CD14-positive monocyte (primary cell): ENCODE measurements at regions not wholly inside any gene's neighbourhood (a gene's known extent, or its start where the extent isn't known, plus 50 kb on each side); places are given as distances from the start of the nearest gene placed in this dataset.

ENCODE experiments used
- DNase-seq, 3 donors: peaks; one replicate each; pipeline ENCODE4 v3.0.0-alpha.2; 2011 to 2022
- H2AFZ ChIP-seq: 2 replicates; pipeline ENCODE4 v1.6.0; 2012; ENCODE audit warnings: mild to moderate bottlenecking, low read depth, low read length, inconsistent platforms; ENCODE audit not compliant: insufficient read depth, poor library complexity, severe bottlenecking
- H3K27ac ChIP-seq, 2 donors: 1 replicate in 1 of 2; 2 replicates in 1 of 2; pipeline ENCODE4 v1.5.1; 2012 to 2013; ENCODE audit warnings: low read length in 2 of 2, control low read depth in 1 of 2, inconsistent platforms in 1 of 2, low read depth in 1 of 2, mild to moderate bottlenecking in 1 of 2
- H3K27me3 ChIP-seq, 2 donors: one replicate each; pipeline versions ENCODE4 v1.6.0 to v1.6.1; 2011 to 2013; ENCODE audit warnings: low read length in 2 of 2; ENCODE audit not compliant: control insufficient read depth in 2 of 2, insufficient read depth in 2 of 2
- H3K36me3 ChIP-seq, 2 donors: replicated peaks in 1 of 2; 1 replicate in 1 of 2; 2 replicates in 1 of 2; pipeline versions ENCODE4 v1.5.1 to v1.6.1; 2012 to 2013; ENCODE audit warnings: low read length in 2 of 2, control low read depth in 1 of 2, inconsistent platforms in 1 of 2, mild to moderate bottlenecking in 1 of 2; ENCODE audit not compliant: insufficient read depth in 2 of 2, control insufficient read depth in 1 of 2
- H3K4me1 ChIP-seq, 2 donors: 1 replicate in 1 of 2; 2 replicates in 1 of 2; pipeline versions ENCODE4 v1.5.1 to v1.6.1; 2012 to 2013; ENCODE audit warnings: low read length in 2 of 2, control low read depth in 1 of 2, inconsistent platforms in 1 of 2, mild to moderate bottlenecking in 1 of 2, moderate library complexity in 1 of 2; ENCODE audit not compliant: insufficient read depth in 2 of 2, control insufficient read depth in 1 of 2
- H3K4me2 ChIP-seq: replicated peaks from 2 replicates; pipeline ENCODE3; 2012; ENCODE audit warnings: low read length, moderate library complexity, mild to moderate bottlenecking; ENCODE audit not compliant: poor library complexity, severe bottlenecking; ENCODE audit errors: extremely low read depth
- H3K4me3 ChIP-seq, 3 experiments: fragments of 200-600 bp in 1 of 3; sonication (generic) in 1 of 3; replicated peaks in 1 of 3; 1 replicate in 2 of 3; 2 replicates in 1 of 3; pipeline ENCODE4 v1.5.1; 2011 to 2013; ENCODE audit warnings: low read length in 3 of 3, mild to moderate bottlenecking in 3 of 3, control low read depth in 2 of 3, low read depth in 2 of 3, inconsistent platforms in 1 of 3, moderate library complexity in 1 of 3
- H3K79me2 ChIP-seq: 2 replicates; pipeline ENCODE4 v1.6.0; 2012; ENCODE audit warnings: mild to moderate bottlenecking, control low read depth, inconsistent platforms, low read length, moderate library complexity; ENCODE audit not compliant: insufficient read depth
- H3K9ac ChIP-seq: 2 replicates; pipeline ENCODE4 v1.6.0; 2017; ENCODE audit warnings: low read length, mild to moderate bottlenecking; ENCODE audit not compliant: insufficient read depth, poor library complexity, severe bottlenecking
- H3K9me3 ChIP-seq, 2 donors: replicated peaks in 1 of 2; 1 replicate in 1 of 2; 2 replicates in 1 of 2; pipeline versions ENCODE4 v1.5.1 to v1.6.1; 2012 to 2013; ENCODE audit warnings: low read length in 2 of 2, control low read depth in 1 of 2; ENCODE audit not compliant: control insufficient read depth in 1 of 2, insufficient read depth in 1 of 2
- H4K20me1 ChIP-seq: 2 replicates; pipeline ENCODE4 v1.6.0; 2012; ENCODE audit warnings: mild to moderate bottlenecking, low read length, control low read depth, moderate library complexity; ENCODE audit not compliant: insufficient read depth
- H3K27ac Mint-ChIP-seq, 7 donors: one replicate each; pipeline ENCODE4 v1.8.0; 2020; ENCODE audit warnings: mild to moderate bottlenecking in 7 of 7, mixed read lengths in 7 of 7, moderate library complexity in 6 of 7, inconsistent platforms in 2 of 7
- H3K27me3 Mint-ChIP-seq, 3 donors: one replicate each; pipeline ENCODE4 v1.8.0; 2021 to 2022; ENCODE audit warnings: low read depth in 3 of 3, mild to moderate bottlenecking in 3 of 3, mixed read lengths in 3 of 3, moderate library complexity in 3 of 3, inconsistent platforms in 1 of 3
- H3K36me3 Mint-ChIP-seq, 2 donors: one replicate each; pipeline ENCODE4 v1.8.0; 2020; ENCODE audit warnings: mixed read lengths in 2 of 2, inconsistent platforms in 1 of 2, mild to moderate bottlenecking in 1 of 2
- H3K4me1 Mint-ChIP-seq: one replicate; pipeline ENCODE4 v1.8.0; 2020; ENCODE audit warnings: mild to moderate bottlenecking, mixed read lengths
- H3K4me3 Mint-ChIP-seq, 2 donors: one replicate each; pipeline ENCODE4 v1.8.0; 2020; ENCODE audit warnings: mild to moderate bottlenecking in 2 of 2, mixed read lengths in 2 of 2, moderate library complexity in 1 of 2
- H3K9me3 Mint-ChIP-seq, 7 donors: one replicate each; pipeline ENCODE4 v1.8.0; 2020 to 2022; ENCODE audit warnings: mixed read lengths in 7 of 7, mild to moderate bottlenecking in 6 of 7, moderate library complexity in 6 of 7, inconsistent platforms in 2 of 7
- WGBS: methylation state at CpG from one replicate; pipeline ENCODE4 v1.1.5; 2013; ENCODE audit warnings: missing lambda C conversion rate; ENCODE audit not compliant: insufficient coverage; 5-methylcytosine and 5-hydroxymethylcytosine counted together
- intact Hi-C, 2 donors: fragments of 100-400 bp; cut with micrococcal nuclease; formaldehyde crosslinking; loops; one replicate each; pipeline versions ENCODE4 v1.15.0 to v1.15.1; 2023
- TF ChIP-seq, protein P1 (sequence below): fragments of 200-600 bp; IDR thresholded peaks from one replicate; pipeline ENCODE4 v1.8.0; 2022; ENCODE audit warnings: antibody characterized with exemption, mild to moderate bottlenecking

DNA sequence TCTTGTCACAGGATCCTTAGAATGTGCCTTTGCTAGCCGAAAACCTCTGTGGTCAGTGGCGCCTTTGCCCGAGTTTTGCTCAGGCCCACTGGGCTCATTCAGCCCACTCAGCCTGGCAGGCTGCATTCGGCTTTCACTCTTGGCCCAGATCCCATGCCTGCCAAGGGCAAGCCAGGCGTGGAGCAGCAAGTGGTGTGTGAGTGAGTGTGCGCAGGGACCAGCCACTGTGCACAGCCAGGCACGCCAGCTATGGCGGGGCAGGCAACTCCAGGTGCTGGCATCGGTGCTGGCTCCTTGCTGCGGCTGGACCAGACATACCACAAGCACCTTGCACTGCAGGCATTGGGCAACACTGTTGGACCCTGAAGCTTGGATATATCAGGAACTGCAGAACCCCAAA lies 1145.1 kb upstream of the NCAM2 start:
- no peak overlapping the region for H3K4me3 Mint-ChIP-seq
- WGBS, result 94% methylated on average over 10 of the region's 10 CpGs

DNA sequence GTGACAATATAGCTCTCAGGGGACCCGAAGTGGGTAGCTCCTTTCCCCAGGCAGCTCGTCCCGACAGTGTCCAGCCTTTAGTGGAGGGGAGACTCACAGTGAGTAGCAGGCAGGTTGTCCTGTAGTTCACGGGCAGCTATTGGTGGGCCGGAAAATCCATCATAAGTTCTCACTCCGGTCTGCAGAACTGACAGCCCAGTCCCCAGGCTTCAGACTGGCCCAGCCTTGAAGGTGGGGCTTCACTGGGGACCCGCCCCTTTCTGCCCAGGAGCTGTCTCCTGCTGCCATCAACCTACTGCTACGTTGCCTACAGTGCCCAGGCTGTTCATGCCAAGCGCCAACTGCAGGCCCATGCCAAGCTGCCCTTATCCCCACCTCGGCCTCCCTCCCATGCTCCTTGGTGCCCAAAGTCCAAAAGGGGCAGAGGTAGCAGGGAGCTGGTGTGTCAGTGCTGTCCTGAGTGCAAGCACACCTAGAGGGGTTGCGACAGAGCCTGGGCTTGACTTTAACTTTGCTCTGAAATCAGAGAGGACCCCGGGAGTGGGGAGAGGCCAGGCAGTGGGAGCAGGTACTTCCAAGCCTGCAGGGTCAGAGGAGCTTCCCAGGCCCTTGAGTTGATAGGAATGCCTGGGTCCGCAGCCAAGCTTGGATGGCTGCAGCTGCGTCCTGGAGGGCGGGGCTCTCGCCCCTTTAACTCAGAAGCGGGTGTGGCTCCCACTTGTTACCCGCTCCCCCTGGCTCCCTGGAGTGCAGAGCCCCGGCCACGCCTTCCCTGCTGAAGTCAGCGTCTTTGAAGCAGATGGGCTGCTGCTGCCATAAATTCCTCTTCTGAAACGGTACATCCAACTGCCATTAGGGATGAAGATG lies 1144.3 kb upstream of the NCAM2 start:
- H3K36me3 ChIP-seq, result no peaks in the 10 kb centered on the region
- H3K4me1 ChIP-seq, result no peaks in the 10 kb centered on the region
- H3K27ac ChIP-seq, result no peak overlapping the region
- H3K9me3 ChIP-seq, result peaks cover 17 to 26% of the 10 kb centered on the region in 2 donors
- TF ChIP-seq, protein P1, sequence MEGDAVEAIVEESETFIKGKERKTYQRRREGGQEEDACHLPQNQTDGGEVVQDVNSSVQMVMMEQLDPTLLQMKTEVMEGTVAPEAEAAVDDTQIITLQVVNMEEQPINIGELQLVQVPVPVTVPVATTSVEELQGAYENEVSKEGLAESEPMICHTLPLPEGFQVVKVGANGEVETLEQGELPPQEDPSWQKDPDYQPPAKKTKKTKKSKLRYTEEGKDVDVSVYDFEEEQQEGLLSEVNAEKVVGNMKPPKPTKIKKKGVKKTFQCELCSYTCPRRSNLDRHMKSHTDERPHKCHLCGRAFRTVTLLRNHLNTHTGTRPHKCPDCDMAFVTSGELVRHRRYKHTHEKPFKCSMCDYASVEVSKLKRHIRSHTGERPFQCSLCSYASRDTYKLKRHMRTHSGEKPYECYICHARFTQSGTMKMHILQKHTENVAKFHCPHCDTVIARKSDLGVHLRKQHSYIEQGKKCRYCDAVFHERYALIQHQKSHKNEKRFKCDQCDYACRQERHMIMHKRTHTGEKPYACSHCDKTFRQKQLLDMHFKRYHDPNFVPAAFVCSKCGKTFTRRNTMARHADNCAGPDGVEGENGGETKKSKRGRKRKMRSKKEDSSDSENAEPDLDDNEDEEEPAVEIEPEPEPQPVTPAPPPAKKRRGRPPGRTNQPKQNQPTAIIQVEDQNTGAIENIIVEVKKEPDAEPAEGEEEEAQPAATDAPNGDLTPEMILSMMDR, result no peak
- no peaks in the 10 kb centered on the region for H3K79me2 ChIP-seq
- no peak overlapping the region for H3K9ac ChIP-seq
- no peaks in the 10 kb centered on the region for H4K20me1 ChIP-seq
- no peaks in the 10 kb centered on the region for H3K27me3 ChIP-seq
- H2AFZ ChIP-seq, result no peak overlapping the region
- peaks cover 0 to 1% (median 0%) of the 10 kb centered on the region in 3 donors for H3K27me3 Mint-ChIP-seq
- intact Hi-C loops, result no loop called here
- WGBS, result 92% methylated on average over 21 of the region's 22 CpGs
- H3K36me3 Mint-ChIP-seq, result no peaks in the 10 kb centered on the region
- no peak overlapping the region for H3K4me3 ChIP-seq
- no peaks in the 10 kb centered on the region for H3K4me1 Mint-ChIP-seq
- DNase-seq, result no peak
- no peak overlapping the region for H3K27ac Mint-ChIP-seq
- H3K9me3 Mint-ChIP-seq, result peaks cover 10 to 27% (median 13%) of the 10 kb centered on the region in 7 donors
- H3K4me3 Mint-ChIP-seq, result no peak overlapping the region
- no peak overlapping the region for H3K4me2 ChIP-seq

More for the DNA sequence above, 1145.1 kb upstream of the NCAM2 start:
- TF ChIP-seq, protein P1, result no peak
- intact Hi-C loops, result no loop called here
- no peaks in the 10 kb centered on the region for H3K36me3 ChIP-seq
- H3K4me1 ChIP-seq, result no peaks in the 10 kb centered on the region
- no peak overlapping the region for H3K4me3 ChIP-seq
- H3K27ac ChIP-seq, result no peak overlapping the region
- no peaks in the 10 kb centered on the region for H3K79me2 ChIP-seq
- Mint-ChIP-seq H3K9me3 (peaks cover 10 to 27% (median 13%) of the 10 kb centered on the region in 7 donors), H3K4me1 (no peaks in the 10 kb centered on the region), H3K27ac (no peak overlapping the region), H3K36me3 (no peaks in the 10 kb centered on the region), H3K27me3 (peaks cover 0 to 1% (median 0%) of the 10 kb centered on the region in 3 donors)
- no peak overlapping the region for H3K9ac ChIP-seq
- H3K9me3 ChIP-seq, result peaks cover 17 to 26% of the 10 kb centered on the region in 2 donors
- H2AFZ ChIP-seq, result no peak overlapping the region
- DNase-seq, result no peak
- H3K4me2 ChIP-seq, result no peak overlapping the region
- H4K20me1 ChIP-seq, result no peaks in the 10 kb centered on the region
- no peaks in the 10 kb centered on the region for H3K27me3 ChIP-seq
